ENCODE measurements at regions not wholly inside any gene's neighbourhood (a gene's known extent, or its start where the extent isn't known, plus 50 kb on each side); places are given as distances from the start of the nearest gene placed in this dataset.

DNA sequence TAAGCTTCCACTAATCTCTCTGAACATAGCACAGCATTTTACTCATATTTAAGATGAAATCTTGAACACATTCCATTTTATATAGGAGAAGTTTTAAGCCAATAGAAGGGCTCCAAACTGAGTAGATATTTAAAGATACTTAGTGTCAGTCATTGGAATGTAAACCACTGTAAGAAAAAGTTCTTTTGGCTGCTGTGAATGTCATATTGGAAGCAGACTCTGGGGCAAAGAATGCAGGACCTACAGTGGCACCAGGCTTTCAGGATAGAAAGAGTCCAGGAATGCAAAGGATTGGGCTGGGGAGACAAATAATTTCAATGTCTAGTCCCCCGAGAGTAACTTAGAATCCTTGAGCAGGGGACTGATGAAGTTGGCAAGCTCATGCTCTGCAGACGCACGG lies 1047.7 kb downstream of the STIM2 start:
- TF ChIP-seq, protein P1, sequence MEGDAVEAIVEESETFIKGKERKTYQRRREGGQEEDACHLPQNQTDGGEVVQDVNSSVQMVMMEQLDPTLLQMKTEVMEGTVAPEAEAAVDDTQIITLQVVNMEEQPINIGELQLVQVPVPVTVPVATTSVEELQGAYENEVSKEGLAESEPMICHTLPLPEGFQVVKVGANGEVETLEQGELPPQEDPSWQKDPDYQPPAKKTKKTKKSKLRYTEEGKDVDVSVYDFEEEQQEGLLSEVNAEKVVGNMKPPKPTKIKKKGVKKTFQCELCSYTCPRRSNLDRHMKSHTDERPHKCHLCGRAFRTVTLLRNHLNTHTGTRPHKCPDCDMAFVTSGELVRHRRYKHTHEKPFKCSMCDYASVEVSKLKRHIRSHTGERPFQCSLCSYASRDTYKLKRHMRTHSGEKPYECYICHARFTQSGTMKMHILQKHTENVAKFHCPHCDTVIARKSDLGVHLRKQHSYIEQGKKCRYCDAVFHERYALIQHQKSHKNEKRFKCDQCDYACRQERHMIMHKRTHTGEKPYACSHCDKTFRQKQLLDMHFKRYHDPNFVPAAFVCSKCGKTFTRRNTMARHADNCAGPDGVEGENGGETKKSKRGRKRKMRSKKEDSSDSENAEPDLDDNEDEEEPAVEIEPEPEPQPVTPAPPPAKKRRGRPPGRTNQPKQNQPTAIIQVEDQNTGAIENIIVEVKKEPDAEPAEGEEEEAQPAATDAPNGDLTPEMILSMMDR (IDR thresholded peaks at IDR 0.05; ENCODE audit: insufficient read depth, low read length, poor library complexity, severe bottlenecking): no peak
- Histone ChIP-seq H3K36me3 (ENCODE audit: control insufficient read depth, insufficient read depth, low read length) (no peaks in the 10 kb centered on the region), H3K4me3 (replicated peaks; ENCODE audit: low read depth, low read length) (no peak overlapping the region), H3K27me3 (replicated peaks; ENCODE audit: control insufficient read depth, insufficient read depth, low read length) (no peaks in the 10 kb centered on the region)
- no peak for DNase-seq (ENCODE audit: extremely low read depth, insufficient read length)

GRCh38 chr4:27910227-27910626 lies 1049.6 kb downstream of the STIM2 start:
- TF ChIP-seq, protein P1 (IDR thresholded peaks at IDR 0.05; ENCODE audit: insufficient read depth, low read length, poor library complexity, severe bottlenecking): no peak
- no peaks in the 10 kb centered on the region for H3K27me3 ChIP-seq (replicated peaks; ENCODE audit: control insufficient read depth, insufficient read depth, low read length)

DNA sequence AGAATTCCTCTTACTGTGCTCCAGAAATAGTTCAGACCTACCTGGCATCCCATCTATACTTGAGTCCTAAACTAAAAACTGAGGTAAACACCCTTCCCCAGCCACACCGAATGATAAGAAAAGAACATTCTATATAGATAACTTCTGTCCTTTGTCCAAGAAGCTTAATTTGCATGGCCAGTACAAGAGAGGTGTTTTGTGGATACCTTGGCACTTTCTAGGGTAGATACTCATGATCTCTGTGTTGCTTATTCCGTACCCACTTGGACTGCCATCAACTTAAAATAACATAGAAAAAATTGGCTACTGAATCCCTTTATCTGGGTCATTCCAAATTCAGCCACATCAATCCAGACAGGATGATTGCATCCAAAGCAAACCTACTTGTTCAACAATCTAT lies 1050.4 kb downstream of the STIM2 start:
- no peak for DNase-seq (ENCODE audit: extremely low read depth, insufficient read length)
- Histone ChIP-seq H3K4me3 (replicated peaks; ENCODE audit: low read depth, low read length) (no peak overlapping the region), H3K27me3 (replicated peaks; ENCODE audit: control insufficient read depth, insufficient read depth, low read length) (no peaks in the 10 kb centered on the region), H3K36me3 (ENCODE audit: control insufficient read depth, insufficient read depth, low read length) (no peaks in the 10 kb centered on the region)
- TF ChIP-seq, protein P1 (IDR thresholded peaks at IDR 0.05; ENCODE audit: insufficient read depth, low read length, poor library complexity, severe bottlenecking): no peak

More at GRCh38 chr4:27910227-27910626, 1049.6 kb downstream of the STIM2 start:
- Histone ChIP-seq H3K4me3 (replicated peaks; ENCODE audit: low read depth, low read length) (no peak overlapping the region), H3K36me3 (ENCODE audit: control insufficient read depth, insufficient read depth, low read length) (no peaks in the 10 kb centered on the region)
- DNase-seq (ENCODE audit: extremely low read depth, insufficient read length): no peak

- no peak overlapping the region for H3K4me3 ChIP-seq (replicated peaks; ENCODE audit: low read depth, low read length)
- H3K27me3 ChIP-seq (replicated peaks; ENCODE audit: control insufficient read depth, insufficient read depth, low read length): no peaks in the 10 kb centered on the region
- TF ChIP-seq, protein P1 (IDR thresholded peaks at IDR 0.05; ENCODE audit: insufficient read depth, low read length, poor library complexity, severe bottlenecking): no peak
- DNase-seq (ENCODE audit: extremely low read depth, insufficient read length): no peak
- no peaks in the 10 kb centered on the region for H3K36me3 ChIP-seq (ENCODE audit: control insufficient read depth, insufficient read depth, low read length)
Observed at GRCh38 chr4:27913738-27914137, 1053.1 kb downstream of the STIM2 start.

- Histone ChIP-seq H3K27me3 (replicated peaks; ENCODE audit: control insufficient read depth, insufficient read depth, low read length) (no peaks in the 10 kb centered on the region), H3K4me3 (replicated peaks; ENCODE audit: low read depth, low read length) (no peak overlapping the region), H3K36me3 (ENCODE audit: control insufficient read depth, insufficient read depth, low read length) (no peaks in the 10 kb centered on the region)
- TF ChIP-seq, protein P1 (IDR thresholded peaks at IDR 0.05; ENCODE audit: insufficient read depth, low read length, poor library complexity, severe bottlenecking): no peak
- DNase-seq (ENCODE audit: extremely low read depth, insufficient read length): no peak
Observed at GRCh38 chr4:27915822-27916221, 1055.2 kb downstream of the STIM2 start.
